MM.1S (cell line): ENCODE measurements at regions not wholly inside any gene's neighbourhood (a gene's known extent, or its start where the extent isn't known, plus 50 kb on each side); places are given as distances from the start of the nearest gene placed in this dataset.

Experiments used
- DNase-seq: peaks from one replicate; pipeline ENCODE4 v3.0.0-alpha.2; 2015
- H2AFZ ChIP-seq: fragments of 300-600 bp; sonication (generic); 2 replicates; pipeline ENCODE4 v1.6.0; 2016; ENCODE audit warnings: antibody characterized with exemption, low read length
- H3F3A ChIP-seq: fragments of 300-600 bp; sonication (generic); 2 replicates; pipeline ENCODE4 v1.6.1; 2016; ENCODE audit warnings: mild to moderate bottlenecking, antibody characterized with exemption, low read length, moderate library complexity, mixed read lengths; ENCODE audit not compliant: insufficient read depth
- H3K27ac ChIP-seq: fragments of 300-600 bp; sonication (generic); 2 replicates; pipeline ENCODE4 v1.5.1; 2016; ENCODE audit warnings: mild to moderate bottlenecking, low read length
- H3K27me3 ChIP-seq: fragments of 300-600 bp; sonication (generic); replicated peaks from 2 replicates; pipeline ENCODE4 v1.6.0; 2016; ENCODE audit warnings: low read length; ENCODE audit not compliant: insufficient read depth
- H3K36me3 ChIP-seq: fragments of 300-600 bp; sonication (generic); replicated peaks from 2 replicates; pipeline ENCODE4 v1.6.1; 2016; ENCODE audit warnings: mild to moderate bottlenecking, low read length, mixed read lengths; ENCODE audit not compliant: insufficient read depth
- H3K4me1 ChIP-seq: fragments of 300-600 bp; sonication (generic); 2 replicates; pipeline ENCODE4 v1.6.1; 2016; ENCODE audit warnings: low read length, mixed read lengths
- H3K4me2 ChIP-seq: fragments of 300-600 bp; sonication (generic); 2 replicates; pipeline ENCODE4 v1.6.0; 2016; ENCODE audit warnings: low read depth, low read length
- H3K4me3 ChIP-seq: fragments of 300-600 bp; sonication (generic); 2 replicates; pipeline ENCODE4 v1.5.1; 2016; ENCODE audit warnings: low read length, mixed read lengths
- H3K79me2 ChIP-seq: fragments of 300-600 bp; sonication (generic); 2 replicates; pipeline ENCODE4 v1.6.1; 2016; ENCODE audit warnings: mixed run types, low read length, mixed read lengths
- H3K9ac ChIP-seq: fragments of 300-600 bp; sonication (generic); 2 replicates; pipeline ENCODE4 v1.6.1; 2016; ENCODE audit warnings: low read length, mixed read lengths
- H3K9me2 ChIP-seq: fragments of 300-600 bp; sonication (generic); replicated peaks from 2 replicates; pipeline ENCODE4 v1.6.1; 2016; ENCODE audit warnings: mild to moderate bottlenecking, low read length, mixed read lengths; ENCODE audit not compliant: insufficient read depth
- H3K9me3 ChIP-seq: fragments of 300-600 bp; sonication (generic); replicated peaks from 2 replicates; pipeline ENCODE4 v1.6.1; 2016; ENCODE audit warnings: mild to moderate bottlenecking, low read length, mixed read lengths; ENCODE audit not compliant: insufficient read depth
- H4K20me1 ChIP-seq: fragments of 300-600 bp; sonication (generic); 2 replicates; pipeline ENCODE4 v1.6.1; 2016; ENCODE audit warnings: mild to moderate bottlenecking, low read length, moderate library complexity, mixed read lengths; ENCODE audit not compliant: insufficient read depth
- EZH2 ChIP-seq: fragments of 300-600 bp; sonication (generic); optimal IDR thresholded peaks from 2 replicates; pipeline ENCODE3; 2017; ENCODE audit warnings: low read depth, mild to moderate bottlenecking, antibody characterized with exemption, low read length, mixed read lengths
- EZH2phosphoT487 ChIP-seq: fragments of 300-600 bp; sonication (generic); IDR thresholded peaks from 2 replicates; pipeline ENCODE4 v1.6.1; 2018; ENCODE audit warnings: antibody characterized with exemption, low read length
- TF ChIP-seq, protein P1 (sequence below): fragments of 300-600 bp; sonication (generic); IDR thresholded peaks from 2 replicates; pipeline ENCODE4 v1.5.1; 2016; ENCODE audit warnings: antibody characterized with exemption, low read length, mixed read lengths

DNA sequence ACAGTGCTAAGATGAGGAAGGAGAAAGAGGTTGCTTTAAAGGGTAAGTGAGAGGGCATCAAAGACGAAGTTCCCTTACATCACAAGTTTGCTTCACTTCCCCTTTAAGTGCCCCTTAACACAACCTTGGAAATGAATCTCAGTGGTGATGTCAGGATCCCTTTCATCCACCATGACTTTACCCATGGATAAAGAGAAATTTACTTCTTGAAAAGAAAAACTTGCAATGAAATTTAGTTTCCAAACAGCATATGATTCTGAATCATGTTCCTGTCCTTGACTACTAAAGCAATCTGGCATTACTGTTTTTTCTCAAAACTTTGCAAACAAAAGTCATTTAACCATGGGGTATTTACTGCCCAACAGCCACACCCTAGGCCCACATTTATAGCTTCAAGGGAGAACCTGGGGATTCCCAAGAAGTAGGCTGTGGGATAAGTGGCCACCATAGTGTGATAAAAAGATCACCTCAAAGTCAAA is 135.9 kb downstream of the ITGB8 start:
- no peaks in the 10 kb centered on the region for H3K27me3 ChIP-seq
- no peak overlapping the region for H2AFZ ChIP-seq
- TF ChIP-seq EZH2 (no peak), EZH2phosphoT487 (no peak)
- TF ChIP-seq, protein P1, sequence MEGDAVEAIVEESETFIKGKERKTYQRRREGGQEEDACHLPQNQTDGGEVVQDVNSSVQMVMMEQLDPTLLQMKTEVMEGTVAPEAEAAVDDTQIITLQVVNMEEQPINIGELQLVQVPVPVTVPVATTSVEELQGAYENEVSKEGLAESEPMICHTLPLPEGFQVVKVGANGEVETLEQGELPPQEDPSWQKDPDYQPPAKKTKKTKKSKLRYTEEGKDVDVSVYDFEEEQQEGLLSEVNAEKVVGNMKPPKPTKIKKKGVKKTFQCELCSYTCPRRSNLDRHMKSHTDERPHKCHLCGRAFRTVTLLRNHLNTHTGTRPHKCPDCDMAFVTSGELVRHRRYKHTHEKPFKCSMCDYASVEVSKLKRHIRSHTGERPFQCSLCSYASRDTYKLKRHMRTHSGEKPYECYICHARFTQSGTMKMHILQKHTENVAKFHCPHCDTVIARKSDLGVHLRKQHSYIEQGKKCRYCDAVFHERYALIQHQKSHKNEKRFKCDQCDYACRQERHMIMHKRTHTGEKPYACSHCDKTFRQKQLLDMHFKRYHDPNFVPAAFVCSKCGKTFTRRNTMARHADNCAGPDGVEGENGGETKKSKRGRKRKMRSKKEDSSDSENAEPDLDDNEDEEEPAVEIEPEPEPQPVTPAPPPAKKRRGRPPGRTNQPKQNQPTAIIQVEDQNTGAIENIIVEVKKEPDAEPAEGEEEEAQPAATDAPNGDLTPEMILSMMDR: no peak
- no peaks in the 10 kb centered on the region for H3K36me3 ChIP-seq
- no peaks in the 10 kb centered on the region for H3F3A ChIP-seq
- no peak overlapping the region for H3K9ac ChIP-seq
- no peaks in the 10 kb centered on the region for H3K4me1 ChIP-seq
- H3K9me3 ChIP-seq: no peaks in the 10 kb centered on the region
- no peaks in the 10 kb centered on the region for H3K9me2 ChIP-seq
- H3K4me2 ChIP-seq: no peak overlapping the region
- no peaks in the 10 kb centered on the region for H4K20me1 ChIP-seq
- no peaks in the 10 kb centered on the region for H3K79me2 ChIP-seq
- H3K4me3 ChIP-seq: no peak overlapping the region
- no peak for DNase-seq
- H3K27ac ChIP-seq: no peak overlapping the region

DNA sequence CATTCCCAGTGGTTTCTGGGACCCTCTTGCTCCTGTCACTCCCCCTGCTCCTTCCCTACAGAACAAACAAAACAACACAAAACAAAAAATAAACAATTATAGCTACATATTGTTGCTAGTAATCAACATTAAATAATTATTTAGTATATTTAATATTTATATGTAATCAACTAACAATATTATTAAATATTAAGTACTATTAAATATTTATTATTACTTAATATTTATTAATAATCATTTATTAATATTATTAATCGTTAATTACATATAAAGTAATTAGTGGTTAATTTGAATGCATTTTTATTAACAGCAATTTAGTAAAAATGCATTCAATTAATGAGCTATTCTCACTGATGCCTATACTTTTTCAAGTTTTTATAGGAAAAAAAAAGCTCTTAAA is 139.4 kb downstream of the ITGB8 start:
- no peak overlapping the region for H3K27ac ChIP-seq
- TF ChIP-seq EZH2 (no peak), EZH2phosphoT487 (no peak)
- TF ChIP-seq, protein P1: no peak

DNA sequence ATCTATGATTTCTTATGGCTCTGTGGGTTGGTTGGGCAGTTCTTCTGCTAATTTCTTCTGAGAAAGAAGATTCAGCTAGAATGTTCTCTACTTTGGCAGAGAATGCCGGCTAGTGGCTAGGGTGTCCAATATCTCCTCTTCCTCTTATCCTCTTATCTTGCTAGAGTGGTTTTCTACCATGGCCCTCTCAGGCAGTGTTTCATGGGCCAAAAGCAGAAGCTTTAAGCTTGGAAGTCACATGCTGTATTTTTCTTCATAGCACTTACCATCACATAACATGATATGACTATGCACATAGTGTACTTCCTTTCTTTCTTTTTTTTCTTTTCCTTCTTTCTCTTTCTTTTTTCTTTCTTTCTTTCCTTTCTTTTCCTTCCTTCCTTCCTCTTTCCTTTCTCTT is 140.0 kb downstream of the ITGB8 start:
- no peaks in the 10 kb centered on the region for H3K79me2 ChIP-seq
- no peak overlapping the region for H2AFZ ChIP-seq
- no peaks in the 10 kb centered on the region for H3K9me2 ChIP-seq
- H3K4me1 ChIP-seq: no peaks in the 10 kb centered on the region
- no peak overlapping the region for H3K4me3 ChIP-seq
- H3F3A ChIP-seq: no peaks in the 10 kb centered on the region
- H3K9me3 ChIP-seq: no peaks in the 10 kb centered on the region
- no peaks in the 10 kb centered on the region for H4K20me1 ChIP-seq
- no peaks in the 10 kb centered on the region for H3K27me3 ChIP-seq
- no peak overlapping the region for H3K4me2 ChIP-seq
- no peak for TF ChIP-seq EZH2
- TF ChIP-seq, protein P1: no peak
- no peak for DNase-seq
- no peak overlapping the region for H3K9ac ChIP-seq
- H3K27ac ChIP-seq: no peak overlapping the region
- no peaks in the 10 kb centered on the region for H3K36me3 ChIP-seq

More for the DNA sequence above, 139.4 kb downstream of the ITGB8 start:
- H3F3A ChIP-seq: no peaks in the 10 kb centered on the region
- H3K9me3 ChIP-seq: no peaks in the 10 kb centered on the region
- no peaks in the 10 kb centered on the region for H3K36me3 ChIP-seq
- H3K79me2 ChIP-seq: no peaks in the 10 kb centered on the region
- no peaks in the 10 kb centered on the region for H3K27me3 ChIP-seq
- no peak overlapping the region for H3K4me3 ChIP-seq
- H3K9me2 ChIP-seq: no peaks in the 10 kb centered on the region
- H3K4me1 ChIP-seq: no peaks in the 10 kb centered on the region
- H2AFZ ChIP-seq: no peak overlapping the region
- no peaks in the 10 kb centered on the region for H4K20me1 ChIP-seq
- H3K4me2 ChIP-seq: no peak overlapping the region
- no peak for DNase-seq
- H3K9ac ChIP-seq: no peak overlapping the region

DNA sequence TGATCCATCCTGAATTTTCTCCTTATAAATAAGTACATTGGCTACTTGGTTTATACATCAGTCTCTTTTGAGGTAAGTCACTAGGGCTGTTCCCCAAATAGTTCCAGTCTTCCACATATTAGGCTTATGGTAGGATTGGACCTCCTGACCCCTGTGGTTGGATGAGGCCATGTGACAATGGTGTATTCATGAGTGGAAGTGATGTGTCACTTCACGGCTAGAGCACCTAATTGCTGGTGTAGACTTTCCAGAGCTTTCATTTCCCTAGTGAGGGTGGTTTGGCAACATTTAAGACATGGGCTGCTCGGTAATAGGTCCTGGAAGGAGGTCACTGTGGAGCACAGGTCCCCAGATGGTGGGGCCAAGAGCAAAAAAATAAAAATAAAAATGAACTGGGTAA is 141.2 kb upstream of the ABCB5 start:
- no peaks in the 10 kb centered on the region for H3K9me3 ChIP-seq
- H3K4me1 ChIP-seq: no peaks in the 10 kb centered on the region
- H3K27ac ChIP-seq: no peak overlapping the region
- no peaks in the 10 kb centered on the region for H3K27me3 ChIP-seq
- H3K4me2 ChIP-seq: no peak overlapping the region
- TF ChIP-seq EZH2: no peak
- TF ChIP-seq, protein P1: no peak
- no peak for TF ChIP-seq EZH2phosphoT487
- no peak overlapping the region for H3K9ac ChIP-seq
- no peak for DNase-seq
- H3K79me2 ChIP-seq: no peaks in the 10 kb centered on the region
- H3K9me2 ChIP-seq: no peaks in the 10 kb centered on the region
- H3K4me3 ChIP-seq: no peak overlapping the region
- H4K20me1 ChIP-seq: no peaks in the 10 kb centered on the region
- H2AFZ ChIP-seq: no peak overlapping the region
- no peaks in the 10 kb centered on the region for H3K36me3 ChIP-seq
- H3F3A ChIP-seq: no peaks in the 10 kb centered on the region
